ENCODE measurements at regions not wholly inside any gene's neighbourhood (a gene's known extent, or its start where the extent isn't known, plus 50 kb on each side); places are given as distances from the start of the nearest gene placed in this dataset.

DNA sequence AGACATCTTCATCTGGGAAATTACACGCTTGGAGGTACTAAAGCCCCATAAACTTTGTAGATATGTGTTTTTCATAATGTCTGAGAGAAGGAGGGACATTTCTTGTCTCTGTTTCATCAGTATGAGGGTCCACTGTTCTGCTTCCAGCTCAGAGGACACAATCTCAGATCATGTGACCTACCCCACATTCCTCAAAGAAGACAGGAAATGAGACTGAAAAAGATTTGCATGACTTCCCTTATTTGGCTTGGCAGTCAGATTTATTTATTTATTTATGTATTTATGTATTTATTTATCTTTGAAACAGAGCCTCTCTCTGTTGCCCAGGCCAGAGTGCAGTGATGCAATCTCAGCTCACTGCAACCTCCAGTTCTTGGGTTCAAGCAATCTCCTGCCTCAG lies 463.7 kb upstream of the RGPD4 start:
- TF ChIP-seq EZH2 (IDR thresholded peaks at IDR 0.05; ENCODE audit: borderline replicate concordance, insufficient read depth, low read depth, low read length, poor library complexity, severe bottlenecking) (no peak), CTCF (IDR thresholded peaks at IDR 0.05) (no peak)

Data from B cell (primary cell).